ENCODE measurements at regions not wholly inside any gene's neighbourhood (a gene's known extent, or its start where the extent isn't known, plus 50 kb on each side); places are given as distances from the start of the nearest gene placed in this dataset.
"Not testable (repeated sequence)": the region's sequence is repeated elsewhere in the genome, so short reads cannot be mapped to it uniquely, and the experiment has no call there.

- TF ChIP-seq POLR2A, POLR2AphosphoS5, EP300 (IDR thresholded peaks at IDR 0.05): not testable (repeated sequence)
- TF ChIP-seq, protein P1, sequence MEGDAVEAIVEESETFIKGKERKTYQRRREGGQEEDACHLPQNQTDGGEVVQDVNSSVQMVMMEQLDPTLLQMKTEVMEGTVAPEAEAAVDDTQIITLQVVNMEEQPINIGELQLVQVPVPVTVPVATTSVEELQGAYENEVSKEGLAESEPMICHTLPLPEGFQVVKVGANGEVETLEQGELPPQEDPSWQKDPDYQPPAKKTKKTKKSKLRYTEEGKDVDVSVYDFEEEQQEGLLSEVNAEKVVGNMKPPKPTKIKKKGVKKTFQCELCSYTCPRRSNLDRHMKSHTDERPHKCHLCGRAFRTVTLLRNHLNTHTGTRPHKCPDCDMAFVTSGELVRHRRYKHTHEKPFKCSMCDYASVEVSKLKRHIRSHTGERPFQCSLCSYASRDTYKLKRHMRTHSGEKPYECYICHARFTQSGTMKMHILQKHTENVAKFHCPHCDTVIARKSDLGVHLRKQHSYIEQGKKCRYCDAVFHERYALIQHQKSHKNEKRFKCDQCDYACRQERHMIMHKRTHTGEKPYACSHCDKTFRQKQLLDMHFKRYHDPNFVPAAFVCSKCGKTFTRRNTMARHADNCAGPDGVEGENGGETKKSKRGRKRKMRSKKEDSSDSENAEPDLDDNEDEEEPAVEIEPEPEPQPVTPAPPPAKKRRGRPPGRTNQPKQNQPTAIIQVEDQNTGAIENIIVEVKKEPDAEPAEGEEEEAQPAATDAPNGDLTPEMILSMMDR (IDR thresholded peaks at IDR 0.05), result not testable (repeated sequence)
Measured at GRCh38 chrX:40794829-40795130, 59.4 kb upstream of the MED14 start.

Data from upper lobe of left lung (tissue), 4 donors.